Choroid plexus epithelial cell (primary cell): ENCODE measurements at regions not wholly inside any gene's neighbourhood (a gene's known extent, or its start where the extent isn't known, plus 50 kb on each side); places are given as distances from the start of the nearest gene placed in this dataset.

Source experiments
- DNase-seq: peaks from one replicate; pipeline ENCODE4 v3.0.0-alpha.2; 2010; ENCODE audit warnings: low read depth
- H3K4me3 ChIP-seq: 2 replicates; pipeline ENCODE4 v1.5.1; 2011; ENCODE audit warnings: low read depth, mild to moderate bottlenecking, control low read depth, low read length, moderate library complexity
- CTCF ChIP-seq: conservative IDR thresholded peaks from 2 replicates; pipeline ENCODE4 v1.5.1; 2011; ENCODE audit warnings: low read depth, mild to moderate bottlenecking, control low read depth, inconsistent platforms, low read length, moderate library complexity

- DNase-seq: no peak
- TF ChIP-seq CTCF: no peak
- H3K4me3 ChIP-seq: no peak overlapping the region
Observed at GRCh38 chr4:144449611-144450010, 196.3 kb upstream of the HHIP start.

- DNase-seq: no peak
- H3K4me3 ChIP-seq: no peak overlapping the region
- no peak for TF ChIP-seq CTCF
Observed at GRCh38 chr4:144450526-144450925, 195.4 kb upstream of the HHIP start.

- no peak for DNase-seq
- TF ChIP-seq CTCF: no peak
- no peak overlapping the region for H3K4me3 ChIP-seq
Observed at GRCh38 chr4:144451766-144452450, 194.0 kb upstream of the HHIP start.

GRCh38 chr4:144456196-144456595 is 189.8 kb upstream of the HHIP start:
- H3K4me3 ChIP-seq: no peak overlapping the region
- no peak for DNase-seq
- no peak for TF ChIP-seq CTCF

DNA sequence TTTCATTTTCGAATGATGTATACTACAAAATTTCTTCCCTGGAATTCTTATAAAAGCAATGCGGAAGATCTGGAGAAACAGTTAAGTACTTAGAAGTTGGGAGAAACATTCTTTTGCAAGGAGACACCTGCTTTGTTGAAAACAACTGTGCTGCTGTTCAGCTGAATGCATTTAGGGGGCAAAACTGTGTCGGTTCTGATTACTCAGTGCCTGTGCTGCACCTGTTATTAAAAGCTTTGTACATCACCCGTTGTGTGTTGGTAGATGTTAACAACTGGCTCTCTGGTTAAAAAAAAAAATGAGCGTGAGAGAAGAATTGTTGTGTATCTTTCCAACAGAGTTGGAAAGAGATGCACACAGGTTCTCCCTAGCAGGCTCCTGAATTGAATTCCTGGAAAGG is 184.1 kb upstream of the HHIP start:
- TF ChIP-seq CTCF: no peak
- no peak for DNase-seq
- H3K4me3 ChIP-seq: no peak overlapping the region

DNA sequence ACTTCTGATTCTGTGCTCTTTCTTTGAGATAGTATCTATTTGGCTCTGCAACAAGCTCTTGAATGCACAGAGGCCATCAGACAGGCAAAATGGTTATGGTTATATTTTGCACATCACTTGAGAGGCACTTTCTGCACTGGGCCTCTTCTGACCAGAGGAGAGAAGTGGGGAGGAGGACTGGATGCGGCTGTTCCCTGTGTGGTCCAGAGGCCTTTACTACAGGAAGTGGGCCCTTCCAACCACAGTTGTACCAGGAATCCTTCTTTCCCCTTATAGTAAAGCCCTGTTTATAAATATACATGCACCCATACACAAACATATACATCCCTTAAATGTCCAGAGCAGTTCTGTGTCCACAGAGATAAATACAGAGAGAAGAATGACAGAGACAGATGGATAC is 182.7 kb upstream of the HHIP start:
- no peak overlapping the region for H3K4me3 ChIP-seq
- TF ChIP-seq CTCF: no peak
- no peak for DNase-seq

- no peak for DNase-seq
- no peak overlapping the region for H3K4me3 ChIP-seq
- TF ChIP-seq CTCF: no peak
Observed at GRCh38 chr4:144463896-144464295, 182.1 kb upstream of the HHIP start.
